SIG-M5 (cell line): ENCODE measurements at regions not wholly inside any gene's neighbourhood (a gene's known extent, or its start where the extent isn't known, plus 50 kb on each side); places are given as distances from the start of the nearest gene placed in this dataset.

Experiments used
- DNase-seq: peaks from one replicate; lab custom pipeline; 2025; lab: John Stamatoyannopoulos, UW

DNA sequence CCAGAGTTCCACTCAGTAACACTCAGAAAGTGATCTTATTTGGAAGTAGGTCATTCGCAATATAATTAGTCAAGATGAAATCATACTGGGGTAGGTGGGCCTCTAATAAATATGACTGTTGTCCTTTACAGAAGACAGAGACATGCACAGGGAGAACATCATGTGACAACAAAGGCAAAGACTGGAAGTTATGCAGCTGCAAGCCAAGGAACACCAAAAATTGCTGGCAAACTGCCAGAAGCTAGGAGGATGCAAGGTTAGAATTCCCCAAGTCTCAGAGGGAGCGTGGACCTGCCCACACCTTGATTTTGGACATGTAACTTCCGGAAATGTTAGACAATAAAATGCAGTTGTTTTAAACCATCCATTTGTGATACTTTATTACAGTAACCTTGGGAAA, 471.5 kb upstream of the AGTR1 start:
- DNase-seq = no peak

DNA sequence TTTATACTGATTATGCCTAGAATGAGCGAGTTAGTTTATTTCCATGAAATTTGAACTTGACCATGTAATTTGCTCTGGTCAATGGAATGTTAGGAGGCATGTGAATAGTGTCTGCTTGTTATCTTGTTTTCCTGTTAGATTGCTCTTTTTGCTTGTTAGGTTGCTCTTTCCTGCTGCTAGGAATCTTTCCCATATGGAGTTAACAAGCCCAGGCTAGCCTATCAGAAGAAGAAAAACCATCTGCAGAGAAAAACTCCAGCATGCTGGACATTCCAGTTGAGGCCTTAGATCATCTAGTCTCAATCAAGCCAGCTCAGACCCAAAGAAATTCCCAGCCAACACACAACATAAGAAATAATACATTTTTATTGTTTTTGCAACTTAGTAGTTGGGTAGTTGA, 470.2 kb upstream of the AGTR1 start:
- DNase-seq = no peak

DNA sequence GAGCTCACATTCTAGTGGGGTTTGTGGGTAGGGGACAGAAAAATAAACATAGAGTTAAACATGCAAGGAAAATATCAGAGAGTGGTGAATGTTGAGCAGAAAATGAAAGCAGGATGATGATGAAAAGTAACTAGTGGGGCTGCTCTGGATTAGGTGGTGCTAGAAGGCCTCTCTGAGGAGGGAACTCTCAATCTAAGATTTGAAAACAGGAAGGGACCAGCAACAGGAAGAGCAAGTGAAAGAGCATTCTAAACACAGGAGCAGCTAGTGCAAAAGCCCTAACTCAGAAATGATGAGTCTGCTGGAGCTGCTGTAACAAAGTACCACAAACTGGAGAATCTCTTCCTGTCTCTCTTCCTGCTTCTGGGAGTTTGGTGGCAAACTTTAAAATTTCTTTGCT, 468.6 kb upstream of the AGTR1 start:
- DNase-seq = no peak

DNA sequence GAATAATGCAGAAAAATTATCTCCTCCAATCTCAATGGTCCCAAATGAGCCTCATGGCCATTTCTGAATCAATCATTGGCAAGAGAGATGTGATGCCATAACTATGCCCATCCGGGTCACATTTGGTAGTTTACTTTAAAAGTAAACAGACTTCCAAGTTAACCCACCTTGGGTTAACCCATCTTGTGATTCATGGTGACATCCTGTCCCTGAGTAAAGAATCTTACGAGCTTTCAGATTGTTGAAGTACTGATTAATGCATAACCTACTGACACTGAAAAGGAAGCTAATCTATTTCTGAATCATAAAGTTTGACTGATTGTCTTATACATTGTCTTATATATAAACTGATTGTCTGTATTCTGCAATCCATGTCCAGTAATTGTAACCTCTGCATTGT, 467.2 kb upstream of the AGTR1 start:
- no peak for DNase-seq

DNA sequence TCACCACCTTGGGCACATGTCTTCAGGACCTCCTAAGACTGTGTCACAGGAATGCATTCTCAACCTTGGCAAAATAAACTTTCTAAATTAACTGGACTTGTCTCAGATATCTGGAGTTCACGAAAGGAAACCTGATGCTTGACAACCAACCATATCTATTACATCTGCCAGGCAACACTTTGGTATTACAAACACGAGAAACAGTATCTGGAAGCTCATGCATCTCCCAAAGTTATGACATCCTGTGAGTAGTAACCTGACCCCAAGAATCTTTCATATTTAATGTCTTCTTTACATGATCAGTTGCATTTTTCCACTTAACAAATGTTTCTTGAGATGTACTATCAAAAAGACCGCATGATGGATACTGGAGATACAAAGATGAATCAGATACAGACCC, 465.3 kb upstream of the AGTR1 start:
- no peak for DNase-seq

DNA sequence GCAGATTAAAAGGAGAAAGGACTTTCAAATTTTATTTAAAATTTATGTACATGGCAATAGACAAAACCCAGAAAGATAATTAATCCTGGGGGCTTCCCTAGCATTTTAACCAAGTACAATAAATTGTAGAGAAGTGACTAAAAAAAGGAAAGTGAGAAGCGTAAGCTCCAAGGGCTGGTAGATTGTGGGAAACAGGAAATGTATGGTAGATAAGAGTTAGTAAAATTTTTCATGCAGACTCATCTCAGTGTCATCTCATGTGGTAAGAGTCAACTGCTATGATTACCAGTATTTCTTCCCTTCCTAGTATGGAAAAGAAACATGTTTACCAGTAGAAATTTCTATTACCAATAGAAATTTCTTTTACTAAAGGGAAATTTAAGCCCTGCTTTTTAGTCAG, 464.3 kb upstream of the AGTR1 start:
- DNase-seq = no peak

DNA sequence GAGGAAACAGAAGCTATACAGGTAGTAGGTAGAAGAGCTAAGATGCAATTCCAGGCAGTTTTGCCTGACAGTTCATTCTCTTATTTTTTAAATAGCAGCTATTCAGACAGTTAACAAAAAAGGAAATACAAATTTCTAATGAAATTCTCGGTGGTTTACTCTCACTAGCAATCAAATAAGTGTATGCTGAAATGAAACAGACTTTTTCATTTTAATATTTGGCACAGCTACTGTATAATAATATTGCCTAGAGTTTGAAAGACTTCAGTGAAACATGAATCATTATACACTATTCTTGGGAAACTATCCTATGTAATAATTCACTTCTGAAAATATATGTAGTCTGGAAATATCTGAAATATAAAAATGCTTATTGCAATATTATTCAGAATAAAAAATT, 463.2 kb upstream of the AGTR1 start:
- DNase-seq = no peak

DNA sequence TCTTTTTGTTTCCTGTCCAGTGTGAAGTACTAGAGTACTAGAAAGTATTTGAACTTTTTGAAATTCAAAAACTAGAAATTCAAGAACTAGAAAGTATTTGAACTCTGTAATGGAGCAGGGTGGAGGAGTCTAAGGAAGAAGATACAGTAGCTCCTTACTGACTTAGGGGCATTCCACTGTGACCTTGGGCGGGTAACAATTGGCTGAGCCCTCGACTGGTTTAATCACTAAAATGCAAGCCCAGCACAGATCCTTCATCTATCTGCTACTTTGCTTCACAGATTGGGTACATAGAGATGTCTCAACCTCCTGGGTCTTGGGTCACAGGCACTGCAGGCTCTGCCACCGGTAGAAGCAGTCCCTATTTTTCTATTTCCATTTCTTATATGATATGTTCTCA, 462.1 kb upstream of the AGTR1 start:
- DNase-seq = no peak

DNA sequence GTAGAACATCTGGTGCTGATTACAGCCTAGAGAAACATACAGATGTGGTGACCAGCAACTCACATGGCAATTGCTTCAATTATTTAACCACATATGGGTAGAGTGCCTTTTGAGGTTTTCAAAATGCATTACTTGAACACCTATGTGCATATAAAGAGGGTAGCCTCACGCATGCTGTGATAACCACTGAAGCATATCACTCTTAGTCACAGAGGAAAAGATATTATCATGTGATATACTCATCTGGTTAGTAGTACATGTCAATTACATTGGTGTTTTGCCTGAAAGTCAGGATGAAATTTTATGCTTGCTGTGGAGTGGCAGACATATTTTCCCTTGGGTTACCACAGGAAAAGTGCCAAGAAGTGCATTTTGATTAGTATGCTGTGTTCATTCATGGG, 459.3 kb upstream of the AGTR1 start:
- DNase-seq = no peak

DNA sequence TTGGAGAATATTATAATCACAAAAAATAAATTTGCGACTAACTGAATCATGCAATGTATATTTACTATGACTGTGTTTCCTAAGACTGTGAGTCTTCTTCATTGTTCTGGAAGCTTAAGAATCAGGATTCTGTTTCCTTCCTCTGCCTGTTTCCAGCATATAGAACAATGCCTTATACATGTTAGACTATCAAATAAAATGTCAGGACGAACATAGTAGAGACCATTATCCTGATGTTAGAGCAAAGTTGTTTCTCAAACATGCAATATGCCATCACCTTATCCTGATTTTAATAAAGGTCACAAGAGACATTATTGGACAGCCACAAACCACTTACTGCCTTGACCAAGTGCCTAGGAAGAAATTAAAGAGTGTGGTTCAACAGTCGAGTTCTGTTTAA, 457.4 kb upstream of the AGTR1 start:
- DNase-seq = no peak

DNA sequence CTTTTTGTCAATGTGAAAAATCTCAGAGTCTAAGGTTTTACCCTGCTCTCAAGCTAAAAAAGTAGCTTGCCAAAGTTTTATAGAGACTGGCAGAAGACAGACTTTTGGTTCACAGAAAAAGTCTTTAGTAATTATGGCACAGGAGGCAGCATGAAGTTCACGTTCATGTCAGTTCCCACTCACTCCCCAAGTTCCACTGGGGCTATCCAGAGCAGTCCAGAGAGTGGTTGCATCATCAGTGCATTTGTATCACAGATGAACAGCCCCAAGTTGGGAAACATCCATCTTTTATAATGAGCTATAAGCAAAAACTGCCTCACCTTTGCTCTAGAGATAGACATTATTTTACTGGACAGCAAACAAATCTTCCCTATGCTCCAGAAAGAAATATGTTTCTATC, 454.1 kb upstream of the AGTR1 start:
- no peak for DNase-seq

DNA sequence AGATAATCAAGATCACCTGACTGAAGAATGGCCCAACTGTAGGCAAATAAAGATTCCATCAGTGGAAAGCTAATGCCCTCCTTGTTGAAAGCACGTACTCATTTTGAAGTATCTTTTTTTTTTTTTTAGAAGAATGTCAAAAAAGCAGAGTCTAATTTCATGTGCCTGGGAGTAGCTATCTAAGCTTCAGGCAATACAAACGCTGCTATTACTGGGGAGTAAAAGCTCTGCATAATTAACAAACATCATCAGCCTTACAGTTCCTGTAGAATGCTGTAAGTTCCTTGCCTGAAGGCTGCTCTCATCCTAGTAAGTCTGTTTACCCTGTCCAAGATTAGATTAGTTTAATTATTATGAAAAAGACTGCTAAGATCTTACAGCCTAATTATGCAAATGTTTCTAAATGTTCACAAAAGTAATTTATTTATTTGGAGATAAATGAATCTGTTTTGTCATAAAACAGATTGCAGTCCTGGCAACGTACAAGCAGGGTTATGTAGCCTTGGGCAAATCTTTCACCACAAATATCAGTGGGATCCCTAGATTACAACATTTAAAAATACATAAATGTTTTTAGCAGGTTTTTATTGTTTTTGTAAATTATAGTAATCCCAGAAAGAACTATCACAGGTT, 451.3 kb upstream of the AGTR1 start:
- DNase-seq = no peak

DNA sequence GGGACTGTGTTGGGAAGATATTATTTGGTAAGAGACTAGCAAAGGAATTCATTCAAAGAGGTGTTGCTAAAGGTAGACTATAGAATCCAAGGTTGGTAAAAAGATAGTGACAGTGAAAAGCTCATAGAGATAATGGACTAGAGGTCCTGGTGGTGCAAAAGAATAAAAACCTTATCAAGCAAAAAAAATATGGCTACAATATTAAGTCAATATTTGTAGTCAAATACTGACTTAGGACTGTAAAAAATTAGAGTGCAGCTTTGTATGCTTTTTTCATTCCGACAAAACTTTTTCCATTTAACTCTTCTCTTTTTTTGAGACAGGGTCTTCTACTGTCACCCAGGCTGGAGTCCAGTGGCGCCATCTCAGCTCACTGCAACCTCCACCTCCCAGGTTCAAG, 444.0 kb upstream of the AGTR1 start:
- DNase-seq = no peak

DNA sequence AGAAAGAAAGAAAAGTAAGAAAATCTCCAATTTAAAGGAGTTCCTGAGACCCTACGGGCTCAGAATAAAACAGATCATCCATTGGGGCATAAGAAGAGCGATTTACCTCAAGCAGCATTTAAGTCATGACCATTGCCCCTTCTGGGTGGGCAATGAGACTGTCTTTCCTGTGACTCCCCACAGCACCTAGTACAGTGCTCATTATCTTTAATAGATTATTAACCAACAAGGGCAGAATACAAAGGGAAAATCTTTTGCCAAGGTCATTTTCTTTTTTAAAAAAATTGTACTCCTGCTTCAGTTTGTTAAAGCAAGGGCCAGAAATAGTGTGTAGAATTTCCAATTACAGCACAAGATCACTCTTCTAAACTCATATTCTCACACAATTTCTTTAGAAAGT, 443.3 kb upstream of the AGTR1 start:
- no peak for DNase-seq

DNA sequence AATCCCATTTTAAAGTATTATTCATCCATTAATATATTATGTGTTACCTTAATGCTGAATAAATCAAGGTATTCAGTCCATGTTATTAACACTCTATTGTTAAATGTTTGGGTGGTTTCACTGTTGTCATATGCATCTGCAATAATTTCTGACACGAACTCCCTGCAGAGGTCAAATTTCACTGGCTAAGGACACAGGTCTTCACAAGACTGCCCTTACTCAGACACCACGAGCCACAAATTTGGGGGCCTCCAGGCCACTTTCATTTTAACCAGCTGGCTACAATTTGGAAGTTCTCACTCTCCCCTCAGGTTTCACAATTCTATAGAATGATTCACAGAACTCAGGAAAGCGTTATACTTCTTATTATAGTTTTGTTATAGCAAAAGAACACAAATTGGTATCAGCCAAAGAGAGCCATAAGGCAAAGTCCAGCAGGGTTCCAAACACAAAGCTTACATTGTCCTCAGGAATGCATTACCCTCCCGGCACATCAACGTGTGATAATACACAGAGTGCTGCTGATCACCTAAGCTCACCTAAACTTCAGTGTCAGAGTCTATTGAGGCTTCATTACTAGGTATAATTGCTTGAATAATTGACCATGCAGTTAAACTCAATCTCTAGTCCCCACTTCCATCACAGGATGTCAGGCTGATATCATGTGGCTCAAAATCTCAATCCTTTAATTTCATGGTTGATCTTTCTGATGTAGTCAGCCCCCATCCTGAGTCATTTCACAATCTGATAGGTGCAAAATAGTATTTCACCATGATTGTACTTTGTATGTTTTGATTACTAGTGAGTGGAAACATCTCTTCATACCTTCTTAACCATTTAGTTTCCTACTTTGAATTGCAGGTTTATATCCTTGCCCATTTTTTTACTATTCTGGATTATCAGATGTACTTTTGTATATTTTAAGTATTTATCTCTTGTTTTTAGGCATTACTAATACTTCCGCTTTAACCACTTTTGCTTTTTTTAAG, 441.4 kb upstream of the AGTR1 start:
- no peak for DNase-seq

DNA sequence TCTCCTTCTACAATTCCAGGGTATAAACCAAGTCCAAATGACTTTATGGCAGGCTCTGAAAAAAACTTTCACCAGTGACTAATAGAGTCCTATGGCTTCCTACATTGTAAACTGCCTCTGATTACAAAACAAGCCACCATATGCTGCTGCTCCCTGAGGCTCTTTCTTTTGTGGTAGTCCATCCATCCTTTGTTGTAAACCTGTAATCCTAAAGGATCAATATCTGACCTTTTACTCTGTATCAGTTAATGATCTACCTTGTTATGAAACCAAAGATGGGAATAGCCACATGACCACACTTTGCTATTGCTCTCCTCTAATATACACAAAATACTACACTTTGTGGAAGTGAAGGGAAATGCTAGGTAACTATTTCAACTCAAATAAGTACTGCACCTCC, 434.7 kb upstream of the AGTR1 start:
- no peak for DNase-seq

DNA sequence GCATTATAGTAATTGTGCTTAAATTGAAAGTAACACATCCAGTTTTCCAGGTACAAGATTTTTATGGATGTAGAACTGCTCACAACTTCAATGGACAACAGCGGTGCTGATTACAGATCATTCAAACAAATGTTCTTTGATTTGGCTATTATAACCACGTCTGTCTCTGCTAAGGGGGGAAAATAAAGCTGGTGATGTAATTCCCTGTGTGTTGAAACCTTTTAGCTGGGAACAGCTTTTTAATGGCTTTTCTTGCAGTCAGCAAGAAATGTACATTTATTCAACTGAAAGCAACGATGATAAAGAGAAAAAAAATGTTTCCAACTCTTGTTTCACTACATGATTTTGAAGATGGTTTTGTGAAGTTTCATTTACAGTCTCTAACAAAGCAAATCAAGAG, 431.9 kb upstream of the AGTR1 start:
- no peak for DNase-seq

DNA sequence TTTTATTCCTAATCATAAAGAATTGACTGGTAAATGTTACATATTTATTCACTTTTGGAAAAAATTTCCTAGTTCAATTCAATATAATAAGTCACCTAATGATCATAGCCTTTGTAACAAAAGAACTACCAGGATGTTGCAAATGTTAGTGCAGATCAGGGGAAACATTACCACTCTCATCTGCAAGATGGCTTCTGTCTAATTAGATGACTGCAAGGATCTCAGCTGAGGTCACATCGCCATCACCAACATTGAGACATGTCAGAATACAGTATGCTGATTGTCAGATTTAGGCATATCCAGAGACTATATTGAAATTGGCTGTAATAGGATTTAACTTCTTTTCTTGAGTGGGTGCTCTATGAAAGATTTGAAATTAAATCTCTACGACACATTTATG, 431.4 kb upstream of the AGTR1 start:
- DNase-seq = no peak

DNA sequence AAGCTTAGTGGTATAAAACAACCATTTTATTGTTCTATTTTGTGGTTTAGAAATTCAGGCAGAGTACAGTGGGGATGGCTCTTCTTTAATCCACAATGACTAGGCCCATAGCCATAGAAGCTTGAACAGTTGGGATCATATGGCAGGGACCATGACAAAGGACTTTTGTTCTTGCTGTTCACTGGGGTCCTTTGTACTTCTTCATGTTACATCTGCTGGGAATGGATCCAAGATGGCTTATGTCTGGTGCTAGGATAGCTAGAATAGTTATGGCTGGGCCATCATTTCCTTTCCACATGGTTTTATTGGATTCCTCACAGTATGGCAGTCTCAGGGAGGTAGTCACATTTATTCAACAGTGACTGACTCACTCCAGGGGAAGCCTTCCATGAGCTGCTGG, 427.9 kb upstream of the AGTR1 start:
- no peak for DNase-seq

DNA sequence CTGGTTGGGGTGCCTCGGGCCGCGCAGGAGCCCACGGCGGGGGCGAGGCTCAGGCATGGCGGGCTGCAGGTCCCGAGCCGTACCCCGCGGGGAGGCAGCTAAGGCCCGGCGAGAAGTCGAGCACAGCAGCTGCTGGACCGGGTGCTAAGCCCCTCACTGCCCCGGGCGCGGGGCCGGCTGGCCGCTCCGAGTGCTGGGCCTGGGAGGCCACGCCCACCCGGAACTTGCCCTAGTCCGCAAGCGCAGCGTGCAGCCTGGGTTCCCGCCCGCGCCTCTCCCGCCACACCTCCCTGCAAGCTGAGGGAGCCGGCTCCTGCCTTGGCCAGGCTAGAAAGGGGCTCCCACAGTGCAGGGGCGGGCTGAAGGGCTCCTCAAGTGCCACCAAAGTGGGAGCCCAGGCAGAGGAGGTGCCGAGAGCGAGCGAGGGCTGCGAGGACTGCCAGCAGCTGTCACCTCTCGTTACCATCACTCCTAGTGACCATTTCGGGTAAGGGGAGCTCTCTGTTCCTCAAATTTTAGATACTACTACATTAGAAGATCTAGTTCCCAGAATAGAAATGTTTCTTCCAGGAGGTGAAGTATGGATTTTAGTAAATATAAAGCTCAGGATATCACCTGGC, 417.0 kb upstream of the AGTR1 start:
- DNase-seq = no peak

DNA sequence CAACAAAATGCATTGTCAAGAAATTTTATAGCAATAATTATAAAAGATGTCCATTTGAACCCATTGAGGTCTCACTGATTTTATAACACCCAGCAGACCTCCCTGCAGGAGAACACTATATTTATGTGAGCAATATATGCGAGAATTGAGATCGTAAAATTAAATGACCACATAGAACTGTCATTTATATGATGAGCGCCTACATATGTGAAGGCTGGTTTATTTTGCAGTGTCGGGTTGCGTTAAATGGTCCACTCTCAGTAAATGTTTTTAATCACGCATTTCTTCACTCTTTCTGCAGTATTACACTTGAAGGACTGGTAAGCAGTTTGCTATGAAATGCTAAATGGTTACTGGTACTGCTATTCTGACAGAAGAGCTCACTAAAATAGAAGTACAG, 408.5 kb upstream of the AGTR1 start:
- no peak for DNase-seq

DNA sequence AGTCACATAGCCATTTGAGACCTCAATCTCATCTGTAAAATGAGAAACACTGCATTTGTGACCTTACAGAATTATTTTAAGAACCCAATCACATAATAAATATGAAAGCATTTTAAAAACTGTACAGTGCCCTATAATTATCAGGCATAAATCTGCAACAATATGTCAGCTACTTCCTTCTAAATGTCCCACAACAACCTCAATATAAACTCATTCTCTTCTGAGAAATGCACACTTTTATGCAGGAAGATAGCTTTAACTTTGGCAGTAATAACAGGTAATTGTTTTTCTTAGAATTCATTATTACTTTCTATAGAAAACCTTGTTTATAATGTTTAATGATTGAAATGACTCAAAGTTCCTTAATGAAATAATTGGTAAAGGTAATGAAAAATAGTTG, 400.7 kb upstream of the AGTR1 start:
- DNase-seq = no peak

DNA sequence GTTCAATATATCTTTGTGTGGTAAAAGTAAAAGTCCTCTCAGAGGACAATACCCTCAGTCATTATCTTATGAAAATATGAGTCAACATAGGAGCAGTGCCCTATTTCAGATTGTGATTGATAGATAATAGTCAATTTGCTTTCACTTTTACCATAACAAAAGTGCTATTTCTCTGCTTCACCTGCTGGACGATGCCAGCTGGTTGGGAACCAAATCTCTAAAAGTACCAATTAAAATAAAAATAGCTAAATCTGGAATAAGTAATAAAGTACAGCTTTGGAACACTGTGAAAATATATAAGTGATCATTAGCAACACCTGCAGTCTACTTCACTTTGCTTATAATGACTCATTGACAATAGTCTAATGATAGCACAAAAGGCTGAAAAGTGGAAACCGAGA, 390.3 kb upstream of the AGTR1 start:
- DNase-seq = no peak
